Transverse colon (tissue), 3 donors: ENCODE measurements at regions not wholly inside any gene's neighbourhood (a gene's known extent, or its start where the extent isn't known, plus 50 kb on each side); places are given as distances from the start of the nearest gene placed in this dataset.

ENCODE experiments used
- EP300 ChIP-seq: sonication (generic); formaldehyde crosslinking; IDR thresholded peaks from one replicate; pipeline ENCODE4 v1.6.1; 2017; ENCODE audit warnings: antibody characterized with exemption, low read depth
- TF ChIP-seq, protein P1 (sequence below), 5 experiments: fragments of 200-600 bp in 3 of 5; fragments of 450-650 bp in 2 of 5; sonication (generic) in 3 of 5; IDR thresholded peaks; 1 replicate in 2 of 5; 2 replicates in 3 of 5; pipeline ENCODE4 v1.5.1; 2016 to 2017; ENCODE audit warnings: antibody characterized with exemption in 5 of 5, inconsistent platforms in 3 of 5, mild to moderate bottlenecking in 2 of 5, moderate library complexity in 1 of 5

GRCh38 chr7:8963722-8964121, 530.3 kb downstream of the NXPH1 start:
- no peak for TF ChIP-seq EP300
- TF ChIP-seq, protein P1, sequence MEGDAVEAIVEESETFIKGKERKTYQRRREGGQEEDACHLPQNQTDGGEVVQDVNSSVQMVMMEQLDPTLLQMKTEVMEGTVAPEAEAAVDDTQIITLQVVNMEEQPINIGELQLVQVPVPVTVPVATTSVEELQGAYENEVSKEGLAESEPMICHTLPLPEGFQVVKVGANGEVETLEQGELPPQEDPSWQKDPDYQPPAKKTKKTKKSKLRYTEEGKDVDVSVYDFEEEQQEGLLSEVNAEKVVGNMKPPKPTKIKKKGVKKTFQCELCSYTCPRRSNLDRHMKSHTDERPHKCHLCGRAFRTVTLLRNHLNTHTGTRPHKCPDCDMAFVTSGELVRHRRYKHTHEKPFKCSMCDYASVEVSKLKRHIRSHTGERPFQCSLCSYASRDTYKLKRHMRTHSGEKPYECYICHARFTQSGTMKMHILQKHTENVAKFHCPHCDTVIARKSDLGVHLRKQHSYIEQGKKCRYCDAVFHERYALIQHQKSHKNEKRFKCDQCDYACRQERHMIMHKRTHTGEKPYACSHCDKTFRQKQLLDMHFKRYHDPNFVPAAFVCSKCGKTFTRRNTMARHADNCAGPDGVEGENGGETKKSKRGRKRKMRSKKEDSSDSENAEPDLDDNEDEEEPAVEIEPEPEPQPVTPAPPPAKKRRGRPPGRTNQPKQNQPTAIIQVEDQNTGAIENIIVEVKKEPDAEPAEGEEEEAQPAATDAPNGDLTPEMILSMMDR (IDR thresholded peaks at IDR 0.05) = no peak
